ENCODE measurements at regions not wholly inside any gene's neighbourhood (a gene's known extent, or its start where the extent isn't known, plus 50 kb on each side); places are given as distances from the start of the nearest gene placed in this dataset.

DNA sequence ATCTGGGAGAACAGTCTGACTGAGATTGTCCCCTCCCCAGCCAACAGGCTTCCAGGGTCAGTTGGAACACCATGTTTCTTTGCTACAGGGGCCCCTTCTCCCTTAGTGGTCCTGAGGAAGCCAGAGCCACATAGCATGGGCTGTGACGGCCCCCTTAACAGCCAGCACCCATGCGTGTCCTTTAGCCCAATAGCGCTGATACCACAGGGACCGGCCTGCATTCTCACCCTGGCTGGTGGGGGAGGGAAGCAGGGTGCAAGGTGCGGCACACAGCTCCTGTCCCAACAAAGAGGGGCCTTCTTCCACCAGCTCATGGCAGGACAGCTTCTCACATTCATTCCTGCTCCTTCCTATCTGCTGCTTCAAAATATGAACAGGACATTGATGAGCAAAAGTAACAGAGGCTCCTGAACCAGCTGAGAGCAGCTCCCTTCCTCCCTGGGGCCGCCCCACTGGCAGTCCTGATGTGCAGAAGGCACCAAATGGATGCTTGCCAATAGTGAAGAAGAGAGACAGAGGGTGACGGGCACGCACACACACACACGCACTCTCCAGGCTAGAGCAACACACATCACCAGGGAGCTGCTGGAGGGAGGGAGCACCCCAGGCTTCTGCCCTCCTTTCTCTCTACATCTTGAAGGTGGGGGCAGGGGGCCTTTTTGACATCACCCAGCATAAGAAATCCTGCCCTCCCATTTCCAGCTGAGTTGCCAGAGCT is 99.4 kb downstream of the CRYAA start:
- TF ChIP-seq, protein P1, sequence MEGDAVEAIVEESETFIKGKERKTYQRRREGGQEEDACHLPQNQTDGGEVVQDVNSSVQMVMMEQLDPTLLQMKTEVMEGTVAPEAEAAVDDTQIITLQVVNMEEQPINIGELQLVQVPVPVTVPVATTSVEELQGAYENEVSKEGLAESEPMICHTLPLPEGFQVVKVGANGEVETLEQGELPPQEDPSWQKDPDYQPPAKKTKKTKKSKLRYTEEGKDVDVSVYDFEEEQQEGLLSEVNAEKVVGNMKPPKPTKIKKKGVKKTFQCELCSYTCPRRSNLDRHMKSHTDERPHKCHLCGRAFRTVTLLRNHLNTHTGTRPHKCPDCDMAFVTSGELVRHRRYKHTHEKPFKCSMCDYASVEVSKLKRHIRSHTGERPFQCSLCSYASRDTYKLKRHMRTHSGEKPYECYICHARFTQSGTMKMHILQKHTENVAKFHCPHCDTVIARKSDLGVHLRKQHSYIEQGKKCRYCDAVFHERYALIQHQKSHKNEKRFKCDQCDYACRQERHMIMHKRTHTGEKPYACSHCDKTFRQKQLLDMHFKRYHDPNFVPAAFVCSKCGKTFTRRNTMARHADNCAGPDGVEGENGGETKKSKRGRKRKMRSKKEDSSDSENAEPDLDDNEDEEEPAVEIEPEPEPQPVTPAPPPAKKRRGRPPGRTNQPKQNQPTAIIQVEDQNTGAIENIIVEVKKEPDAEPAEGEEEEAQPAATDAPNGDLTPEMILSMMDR (conservative IDR thresholded peaks at IDR 0.05; ENCODE audit: low read length): no peak
- TF ChIP-seq EZH2phosphoT487 (IDR thresholded peaks at IDR 0.05; ENCODE audit: borderline replicate concordance, low read depth, low read length): no peak
